Gastroesophageal sphincter (tissue), 4 donors: ENCODE measurements at regions not wholly inside any gene's neighbourhood (a gene's known extent, or its start where the extent isn't known, plus 50 kb on each side); places are given as distances from the start of the nearest gene placed in this dataset.

ENCODE experiments used
- ATAC-seq: fragments of 150-250 bp; one replicate; pipeline ENCODE4 v1.9.1; 2016; ENCODE audit warnings: mild to moderate bottlenecking, moderate library complexity
- H3K27ac ChIP-seq, 4 donors: fragments of 200-600 bp; sonication (generic) in 3 of 4; 1 replicate in 3 of 4; 2 replicates in 1 of 4; pipeline ENCODE4 v1.5.1; 2016 to 2019
- H3K27me3 ChIP-seq: fragments of 200-600 bp; sonication (generic); one replicate; pipeline ENCODE4 v1.5.1; 2019
- H3K36me3 ChIP-seq, 2 donors: fragments of 200-600 bp; sonication (generic); one replicate each; pipeline ENCODE4 v1.5.1; 2019; ENCODE audit warnings: control low read depth in 1 of 2
- H3K4me1 ChIP-seq, 3 donors: fragments of 200-600 bp; sonication (generic); 1 replicate in 2 of 3; 2 replicates in 1 of 3; pipeline ENCODE4 v1.5.1; 2016 to 2019; ENCODE audit warnings: control low read depth in 2 of 3
- H3K4me3 ChIP-seq, 2 donors: fragments of 200-600 bp; sonication (generic); one replicate each; pipeline ENCODE4 v1.5.1; 2019; ENCODE audit warnings: mild to moderate bottlenecking in 1 of 2, moderate library complexity in 1 of 2
- H3K9me3 ChIP-seq, 3 donors: fragments of 200-600 bp; sonication (generic); one replicate each; pipeline ENCODE4 v1.5.1; 2017 to 2019; ENCODE audit warnings: control low read depth in 2 of 3
- CTCF ChIP-seq, 4 experiments: fragments of 200-600 bp in 2 of 4; fragments of 450-650 bp in 2 of 4; sonication (generic) in 1 of 4; IDR thresholded peaks; one replicate each; pipeline ENCODE4 v1.5.1; 2017 to 2019; ENCODE audit warnings: antibody characterized with exemption in 4 of 4, mild to moderate bottlenecking in 2 of 4, moderate library complexity in 2 of 4
- EP300 ChIP-seq: sonication (generic); formaldehyde crosslinking; IDR thresholded peaks from one replicate; pipeline ENCODE4 v1.6.1; 2017; ENCODE audit warnings: antibody characterized with exemption, mild to moderate bottlenecking
- POLR2A ChIP-seq, 2 donors: fragments of 450-650 bp; IDR thresholded peaks; one replicate each; pipeline ENCODE4 v1.6.1; 2017; ENCODE audit warnings: antibody characterized with exemption in 2 of 2, mild to moderate bottlenecking in 2 of 2, moderate library complexity in 1 of 2
- POLR2AphosphoS5 ChIP-seq: sonication (generic); formaldehyde crosslinking; IDR thresholded peaks from one replicate; pipeline ENCODE4 v1.6.1; 2017; ENCODE audit warnings: antibody characterized with exemption
- WGBS, 2 donors: methylation state at CpG; one replicate each; pipeline ENCODE4 v1.1.5; 2018; ENCODE audit warnings: low coverage in 1 of 2; 5-methylcytosine and 5-hydroxymethylcytosine counted together

DNA sequence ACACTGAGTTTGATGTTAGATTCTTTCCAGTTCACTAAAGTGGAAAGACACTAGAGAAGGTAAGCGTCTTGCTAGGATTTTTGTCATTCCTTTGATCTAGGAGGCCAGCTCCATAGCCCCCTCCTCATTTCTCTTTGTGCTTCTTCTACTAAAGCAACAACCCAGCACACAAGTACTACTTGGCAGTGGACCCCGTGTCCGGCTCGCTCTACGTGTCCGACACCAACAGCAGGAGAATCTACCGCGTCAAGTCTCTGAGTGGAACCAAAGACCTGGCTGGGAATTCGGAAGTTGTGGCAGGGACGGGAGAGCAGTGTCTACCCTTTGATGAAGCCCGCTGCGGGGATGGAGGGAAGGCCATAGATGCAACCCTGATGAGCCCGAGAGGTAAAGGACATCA, 76.6 kb upstream of the WWC1 start:
- 100% methylated on average over 1 of the region's 13 CpGs; no CpG with 5 or more reads in 1 of the 2 donors for WGBS, 2 donors
- H3K27me3 ChIP-seq, result peaks cover 4% of the 10 kb centered on the region
- TF ChIP-seq CTCF (IDR thresholded peaks at IDR 0.05) (no peak), POLR2A (IDR thresholded peaks at IDR 0.05) (no peak), EP300 (no peak), POLR2AphosphoS5 (no peak)
- H3K4me3 ChIP-seq, result no peak overlapping the region
- peaks cover 0 to 3% (median 0%) of the 10 kb centered on the region in 3 donors for H3K4me1 ChIP-seq
- no peaks in the 10 kb centered on the region for H3K9me3 ChIP-seq
- no peaks in the 10 kb centered on the region for H3K36me3 ChIP-seq
- no peak overlapping the region for H3K27ac ChIP-seq
- ATAC-seq, result no peak

DNA sequence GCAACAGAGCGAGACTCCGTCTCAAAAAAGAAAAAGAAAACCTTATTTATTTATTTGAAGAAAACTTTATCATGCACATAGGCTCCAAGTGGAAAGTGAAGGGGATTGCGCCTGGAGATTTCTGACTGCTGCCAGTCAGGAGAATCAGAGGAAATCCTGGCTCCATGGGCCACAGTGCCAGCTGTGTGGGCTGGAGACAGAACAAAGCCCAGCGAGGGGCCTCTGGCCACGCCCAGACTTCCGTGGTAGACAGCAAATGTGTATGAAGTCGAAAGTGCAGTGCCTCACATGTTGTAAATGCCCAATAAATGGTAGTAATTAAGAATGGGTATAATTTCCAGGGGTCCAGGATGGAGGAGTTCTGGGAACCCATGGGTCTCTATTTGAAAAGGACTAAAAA, 75.8 kb upstream of the WWC1 start:
- 70 to 80% methylated on average over 3 to 7 of the region's 7 CpGs for WGBS, 2 donors

GRCh38 chr5:168216989-168217388, 74.5 kb upstream of the WWC1 start:
- Histone ChIP-seq H3K9me3 (no peaks in the 10 kb centered on the region), H3K36me3 (no peaks in the 10 kb centered on the region), H3K27me3 (peaks cover 4% of the 10 kb centered on the region), H3K4me1 (peaks cover 0 to 3% (median 0%) of the 10 kb centered on the region in 3 donors), H3K27ac (no peak overlapping the region), H3K4me3 (no peak overlapping the region)
- TF ChIP-seq POLR2A (IDR thresholded peaks at IDR 0.05) (no peak), POLR2AphosphoS5 (no peak), CTCF (IDR thresholded peaks at IDR 0.05) (no peak), EP300 (no peak)
- WGBS, 2 donors, result 51% methylated on average over 2 of the region's 2 CpGs
- ATAC-seq, result no peak

More for the DNA sequence above, 75.8 kb upstream of the WWC1 start:
- Histone ChIP-seq H3K36me3 (no peaks in the 10 kb centered on the region), H3K4me1 (peaks cover 0 to 3% (median 0%) of the 10 kb centered on the region in 3 donors), H3K4me3 (no peak overlapping the region), H3K27ac (no peak overlapping the region), H3K9me3 (no peaks in the 10 kb centered on the region), H3K27me3 (peaks cover 4% of the 10 kb centered on the region)
- TF ChIP-seq EP300 (no peak), CTCF (IDR thresholded peaks at IDR 0.05) (no peak), POLR2AphosphoS5 (no peak), POLR2A (IDR thresholded peaks at IDR 0.05) (no peak)
- no peak for ATAC-seq

GRCh38 chr5:168217497-168217896, 73.9 kb upstream of the WWC1 start:
- Histone ChIP-seq H3K4me3 (no peak overlapping the region), H3K4me1 (peaks cover 0 to 3% (median 0%) of the 10 kb centered on the region in 3 donors), H3K27ac (no peak overlapping the region), H3K36me3 (no peaks in the 10 kb centered on the region), H3K9me3 (no peaks in the 10 kb centered on the region), H3K27me3 (peaks cover 8% of the 10 kb centered on the region)
- no peak for ATAC-seq
- no peak for TF ChIP-seq POLR2A (IDR thresholded peaks at IDR 0.05)
- WGBS, 2 donors, result 47 to 68% methylated on average over 2 to 7 of the region's 7 CpGs

DNA sequence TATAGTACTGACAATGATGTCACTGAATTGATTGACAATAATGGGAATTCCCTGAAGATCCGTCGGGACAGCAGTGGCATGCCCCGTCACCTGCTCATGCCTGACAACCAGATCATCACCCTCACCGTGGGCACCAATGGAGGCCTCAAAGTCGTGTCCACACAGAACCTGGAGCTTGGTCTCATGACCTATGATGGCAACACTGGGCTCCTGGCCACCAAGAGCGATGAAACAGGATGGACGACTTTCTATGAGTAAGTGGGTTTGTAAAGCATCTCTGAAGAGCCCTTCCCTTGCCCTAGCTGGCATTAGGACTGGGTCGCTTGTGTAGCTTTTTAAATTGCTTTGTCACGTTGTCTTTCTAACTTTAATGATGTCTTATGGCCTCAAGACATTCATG, 72.7 kb upstream of the WWC1 start:
- 71 to 78% methylated on average over 2 to 9 of the region's 9 CpGs for WGBS, 2 donors
- H3K27ac ChIP-seq, result no peak overlapping the region
- peaks cover 0 to 3% (median 0%) of the 10 kb centered on the region in 3 donors for H3K4me1 ChIP-seq
- H3K36me3 ChIP-seq, result no peaks in the 10 kb centered on the region
- no peak for ATAC-seq
- H3K4me3 ChIP-seq, result no peak overlapping the region
- H3K27me3 ChIP-seq, result peaks cover 11% of the 10 kb centered on the region
- TF ChIP-seq EP300, result no peak
- no peak for TF ChIP-seq POLR2AphosphoS5
- TF ChIP-seq POLR2A (IDR thresholded peaks at IDR 0.05), result no peak
- TF ChIP-seq CTCF (IDR thresholded peaks at IDR 0.05), result no peak
- H3K9me3 ChIP-seq, result no peaks in the 10 kb centered on the region
